CD4-positive, alpha-beta T cell treated with Interleukin-4 for 1 hour (primary cell): ENCODE measurements at regions not wholly inside any gene's neighbourhood (a gene's known extent, or its start where the extent isn't known, plus 50 kb on each side); places are given as distances from the start of the nearest gene placed in this dataset.

Experiments
- DNase-seq, 2 donors: peaks; one replicate each; pipeline ENCODE4 v3.0.0-alpha.2; 2020 to 2022

GRCh38 chr1:73953586-73953985 lies 244.4 kb downstream of the LRRIQ3 start:
- no peak for DNase-seq

- no peak for DNase-seq
These were observed 244.8 kb downstream of the LRRIQ3 start for GRCh38 chr1:73953186-73953585.

- DNase-seq, result no peak
These were observed 249.9 kb downstream of the LRRIQ3 start for GRCh38 chr1:73948055-73948454.

- no peak for DNase-seq
These were observed 251.0 kb downstream of the LRRIQ3 start for GRCh38 chr1:73947009-73947408.

GRCh38 chr1:73943270-73943669 lies 254.7 kb downstream of the LRRIQ3 start:
- no peak for DNase-seq

GRCh38 chr1:73930293-73930692 lies 267.7 kb downstream of the LRRIQ3 start:
- no peak for DNase-seq

GRCh38 chr1:73914951-73915350 lies 283.0 kb downstream of the LRRIQ3 start:
- no peak for DNase-seq

GRCh38 chr1:73913025-73913424 lies 285.0 kb downstream of the LRRIQ3 start:
- no peak for DNase-seq

- DNase-seq, result no peak
These were observed 286.1 kb downstream of the LRRIQ3 start for GRCh38 chr1:73911849-73912248.

GRCh38 chr1:73910466-73910865 lies 287.5 kb downstream of the LRRIQ3 start:
- DNase-seq, result no peak

GRCh38 chr1:73910062-73910461 lies 287.9 kb downstream of the LRRIQ3 start:
- no peak for DNase-seq

- no peak for DNase-seq
These were observed 288.9 kb downstream of the LRRIQ3 start for GRCh38 chr1:73909043-73909562.

- DNase-seq, result no peak
These were observed 290.9 kb downstream of the LRRIQ3 start for GRCh38 chr1:73907051-73907450.

GRCh38 chr1:73903092-73903491 lies 294.9 kb downstream of the LRRIQ3 start:
- no peak for DNase-seq

GRCh38 chr1:73901738-73902137 lies 296.2 kb downstream of the LRRIQ3 start:
- no peak for DNase-seq

- DNase-seq, result no peak
These were observed 298.7 kb downstream of the LRRIQ3 start for GRCh38 chr1:73899311-73899710.

GRCh38 chr1:73898540-73898939 lies 299.4 kb downstream of the LRRIQ3 start:
- DNase-seq, result no peak

GRCh38 chr1:73887412-73887811 lies 310.6 kb downstream of the LRRIQ3 start:
- DNase-seq, result no peak

GRCh38 chr1:73886716-73887115 lies 311.3 kb downstream of the LRRIQ3 start:
- no peak for DNase-seq

GRCh38 chr1:73874806-73875205 lies 323.2 kb downstream of the LRRIQ3 start:
- DNase-seq, result no peak

- no peak for DNase-seq
These were observed 329.1 kb downstream of the LRRIQ3 start for GRCh38 chr1:73868810-73869336.

GRCh38 chr1:73862355-73862754 lies 335.6 kb downstream of the LRRIQ3 start:
- DNase-seq, result no peak

- DNase-seq, result no peak
These were observed 337.5 kb downstream of the LRRIQ3 start for GRCh38 chr1:73860421-73860950.

GRCh38 chr1:73859227-73859626 lies 338.7 kb downstream of the LRRIQ3 start:
- no peak for DNase-seq

GRCh38 chr1:73854527-73854926 lies 343.4 kb downstream of the LRRIQ3 start:
- no peak for DNase-seq
